GM23248 (cell line): ENCODE measurements at regions not wholly inside any gene's neighbourhood (a gene's known extent, or its start where the extent isn't known, plus 50 kb on each side); places are given as distances from the start of the nearest gene placed in this dataset.
A peak's percentile ranks its signal among the peaks of the same experiment; 100 is the strongest.

ENCODE experiments used
- DNase-seq: peaks from one replicate; pipeline ENCODE4 v3.0.0-alpha.2; 2015
- H2AFZ ChIP-seq: fragments of 200-600 bp; sonication (generic); 2 replicates; pipeline ENCODE4 v1.6.1; 2016; ENCODE audit warnings: antibody characterized with exemption
- H3F3A ChIP-seq: fragments of 200-600 bp; sonication (generic); 2 replicates; pipeline ENCODE4 v1.6.1; 2016; ENCODE audit warnings: mild to moderate bottlenecking, antibody characterized with exemption, mixed run types; ENCODE audit not compliant: insufficient read depth
- H3K27ac ChIP-seq: fragments of 200-600 bp; sonication (generic); 2 replicates; pipeline ENCODE4 v1.5.1; 2016; ENCODE audit warnings: mild to moderate bottlenecking
- H3K27me3 ChIP-seq: fragments of 200-600 bp; sonication (generic); replicated peaks from 2 replicates; pipeline ENCODE4 v1.6.1; 2016; ENCODE audit warnings: mild to moderate bottlenecking; ENCODE audit not compliant: insufficient read depth
- H3K36me3 ChIP-seq: fragments of 200-600 bp; sonication (generic); 2 replicates; pipeline ENCODE4 v1.6.1; 2016; ENCODE audit warnings: low read depth, mild to moderate bottlenecking
- H3K4me1 ChIP-seq: fragments of 200-600 bp; sonication (generic); 2 replicates; pipeline ENCODE4 v1.6.1; 2016; ENCODE audit warnings: mild to moderate bottlenecking; ENCODE audit not compliant: insufficient read depth
- H3K4me2 ChIP-seq: fragments of 200-600 bp; sonication (generic); one replicate; pipeline ENCODE4 v1.6.1; 2016; ENCODE audit warnings: mild to moderate bottlenecking; ENCODE audit not compliant: unreplicated experiment
- H3K4me3 ChIP-seq: fragments of 200-600 bp; sonication (generic); 2 replicates; pipeline ENCODE4 v1.5.1; 2016; ENCODE audit warnings: mild to moderate bottlenecking
- H3K79me2 ChIP-seq: fragments of 200-600 bp; sonication (generic); 2 replicates; pipeline ENCODE4 v1.6.1; 2016; ENCODE audit warnings: mild to moderate bottlenecking; ENCODE audit not compliant: insufficient read depth
- H3K9ac ChIP-seq: fragments of 200-600 bp; sonication (generic); 2 replicates; pipeline ENCODE4 v1.6.1; 2016; ENCODE audit warnings: mild to moderate bottlenecking
- H3K9me2 ChIP-seq: fragments of 200-600 bp; sonication (generic); 2 replicates; pipeline ENCODE4 v1.6.1; 2016; ENCODE audit warnings: mixed run types, mild to moderate bottlenecking, moderate library complexity; ENCODE audit not compliant: insufficient read depth
- H3K9me3 ChIP-seq: fragments of 200-600 bp; sonication (generic); one replicate; pipeline ENCODE4 v1.6.1; 2017; ENCODE audit warnings: low read depth
- H4K20me1 ChIP-seq: fragments of 200-600 bp; sonication (generic); 2 replicates; pipeline ENCODE4 v1.6.0; 2016; ENCODE audit not compliant: insufficient read depth
- EZH2 ChIP-seq: fragments of 200-600 bp; sonication (generic); IDR thresholded peaks from 2 replicates; pipeline ENCODE4 v1.6.1; 2018; ENCODE audit warnings: antibody characterized with exemption, mild to moderate bottlenecking; ENCODE audit not compliant: insufficient read depth, poor library complexity, severe bottlenecking
- EZH2phosphoT487 ChIP-seq: fragments of 200-600 bp; sonication (generic); IDR thresholded peaks from 2 replicates; pipeline ENCODE4 v1.6.1; 2018; ENCODE audit warnings: antibody characterized with exemption, moderate library complexity, mild to moderate bottlenecking, low read depth; ENCODE audit not compliant: insufficient read depth
- WGBS, 2 experiments: methylation state at CpG; one replicate each; pipeline ENCODE4 v1.1.6; 2015 to 2017; ENCODE audit warnings: low lambda C conversion rate in 2 of 2, low coverage in 1 of 2; ENCODE audit errors: missing lambda C conversion rate in 2 of 2; 5-methylcytosine and 5-hydroxymethylcytosine counted together
- in situ Hi-C: fragments of 300-500 bp; cut with MboI; formaldehyde crosslinking; loops from 2 replicates; pipeline ENCODE4 v1.15.0; 2020

DNA sequence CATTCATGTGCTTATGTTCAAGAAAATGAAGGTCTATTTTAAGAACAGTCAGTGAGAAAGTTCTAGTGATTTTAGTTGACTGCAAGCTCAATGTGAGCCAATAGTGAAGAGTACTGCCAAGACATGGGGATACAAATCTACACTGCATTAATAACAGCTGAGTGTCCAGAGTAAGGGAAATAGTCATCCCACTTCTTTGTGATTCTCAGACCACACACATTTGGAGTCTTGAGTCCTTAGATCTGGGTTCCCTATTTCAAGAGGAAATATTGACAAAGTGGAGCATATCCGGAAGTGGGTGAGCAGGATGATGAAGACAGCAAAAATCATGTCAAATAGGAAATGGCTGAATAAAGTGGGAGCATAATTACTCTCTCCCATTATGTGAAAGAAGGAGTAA is 171.1 kb downstream of the LARP7 start:
- 0 out of 2 replicates have a peak overlapping the region, but pooled peaks have one; percentile 7 for H2AFZ ChIP-seq
- peak; percentile 35 for DNase-seq
- in situ Hi-C loops: no loop called here

DNA sequence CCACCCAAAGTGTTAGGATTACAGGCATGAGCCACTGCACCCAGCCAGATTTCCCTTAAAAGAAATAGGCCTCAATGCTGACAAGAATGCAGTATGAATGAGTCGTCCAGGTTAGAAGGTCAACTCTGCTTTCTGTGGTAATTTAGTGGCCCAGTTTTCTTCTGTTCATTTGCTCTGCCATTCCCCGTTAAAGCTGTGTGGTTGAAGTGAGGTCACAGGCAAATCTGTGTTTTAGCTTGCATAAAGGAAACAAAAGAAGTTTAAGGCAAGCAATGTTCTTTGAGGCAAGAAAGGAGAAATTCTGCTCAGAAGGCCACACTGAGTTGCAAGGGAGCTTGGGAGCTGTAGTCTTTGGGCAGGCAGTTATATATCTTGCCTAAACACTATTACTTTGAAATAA is 176.8 kb downstream of the LARP7 start:
- peaks cover 10% of the 10 kb centered on the region for H3K4me1 ChIP-seq
- H3K36me3 ChIP-seq: no peaks in the 10 kb centered on the region
- no peak overlapping the region for H3K4me3 ChIP-seq
- in situ Hi-C loops: no loop called here
- H4K20me1 ChIP-seq: no peaks in the 10 kb centered on the region
- H3K79me2 ChIP-seq: no peaks in the 10 kb centered on the region
- TF ChIP-seq EZH2: no peak
- TF ChIP-seq EZH2phosphoT487: no peak
- no peaks in the 10 kb centered on the region for H3K9me2 ChIP-seq
- 38 to 47% methylated on average over 2 of the region's 2 CpGs for WGBS, 2 experiments
- no peaks in the 10 kb centered on the region for H3K27me3 ChIP-seq
- no peaks in the 10 kb centered on the region for H3K9me3 ChIP-seq
- no peak overlapping the region for H3K9ac ChIP-seq
- peak; percentile 77 for DNase-seq
- peak overlapping the region; percentile 36; the same call in 1 of the 2 replicates for H2AFZ ChIP-seq
- H3K4me2 ChIP-seq: no peak overlapping the region
- peaks cover 8% of the 10 kb centered on the region; the same call in 1 of the 2 replicates for H3F3A ChIP-seq
- H3K27ac ChIP-seq: peak overlapping the region; percentile 33

More for the DNA sequence above, 171.1 kb downstream of the LARP7 start:
- no peaks in the 10 kb centered on the region for H4K20me1 ChIP-seq
- no peaks in the 10 kb centered on the region for H3K79me2 ChIP-seq
- H3K4me2 ChIP-seq: no peak overlapping the region
- TF ChIP-seq EZH2phosphoT487 (no peak), EZH2 (no peak)
- H3K4me3 ChIP-seq: no peak overlapping the region
- no peaks in the 10 kb centered on the region for H3K27me3 ChIP-seq
- no peak overlapping the region for H3K9ac ChIP-seq
- 6 to 12% methylated on average over 1 of the region's 1 CpG for WGBS, 2 experiments
- H3K27ac ChIP-seq: no peak overlapping the region
- no peaks in the 10 kb centered on the region for H3K9me2 ChIP-seq
- no peaks in the 10 kb centered on the region for H3K9me3 ChIP-seq
- H3K36me3 ChIP-seq: no peaks in the 10 kb centered on the region
- no peaks in the 10 kb centered on the region for H3K4me1 ChIP-seq
- H3F3A ChIP-seq: no peaks in the 10 kb centered on the region

DNA sequence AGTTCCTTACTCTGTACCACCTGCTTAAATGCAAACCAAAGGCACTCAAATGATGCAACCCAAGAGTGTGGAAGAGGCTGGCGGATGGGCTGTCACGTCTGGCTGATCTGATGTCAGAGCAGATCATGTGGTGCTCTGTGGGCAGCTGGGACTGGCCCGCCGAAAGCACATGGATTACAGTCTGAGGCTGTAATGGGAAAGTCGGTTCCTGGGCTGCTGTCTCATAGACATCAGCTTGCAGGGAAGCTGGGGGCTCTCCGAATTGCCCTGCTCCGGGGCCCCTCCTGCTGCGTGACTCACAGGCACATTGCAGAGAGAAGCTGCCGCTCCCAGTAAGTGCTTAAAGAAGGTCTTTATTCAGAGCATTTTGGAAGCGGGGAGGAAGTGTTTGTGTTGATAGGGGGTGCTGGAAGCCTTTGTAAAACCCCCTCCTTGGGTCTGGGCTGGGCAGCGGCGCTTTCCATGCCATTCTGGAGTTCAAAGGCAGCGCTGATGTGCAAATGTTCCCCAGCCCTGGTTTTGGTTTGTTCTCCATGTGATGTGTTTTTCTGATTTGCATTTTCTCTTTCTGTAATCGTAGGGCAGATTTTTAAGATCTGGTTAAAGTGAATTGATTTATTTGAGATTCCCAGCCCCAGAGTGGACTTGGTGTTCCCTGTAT is 181.1 kb downstream of the LARP7 start:
- Histone ChIP-seq H4K20me1 (no peaks in the 10 kb centered on the region), H3K79me2 (no peaks in the 10 kb centered on the region), H3K9me3 (no peaks in the 10 kb centered on the region), H3K4me3 (peak overlapping the region; percentile 79), H3K36me3 (no peaks in the 10 kb centered on the region), H2AFZ (peak overlapping the region; percentile 92), H3K27me3 (no peaks in the 10 kb centered on the region), H3F3A (peaks cover 13% of the 10 kb centered on the region; the same call in 1 of the 2 replicates), H3K9me2 (no peaks in the 10 kb centered on the region), H3K4me1 (peaks cover 12% of the 10 kb centered on the region), H3K27ac (peak overlapping the region; percentile 75), H3K4me2 (peak overlapping the region; percentile 98), H3K9ac (peak overlapping the region; percentile 88)
- DNase-seq: peak; percentile 96
- in situ Hi-C loops: no loop called here
- TF ChIP-seq EZH2: no peak
- 1 to 2% methylated on average over 14 of the region's 14 CpGs for WGBS, 2 experiments

DNA sequence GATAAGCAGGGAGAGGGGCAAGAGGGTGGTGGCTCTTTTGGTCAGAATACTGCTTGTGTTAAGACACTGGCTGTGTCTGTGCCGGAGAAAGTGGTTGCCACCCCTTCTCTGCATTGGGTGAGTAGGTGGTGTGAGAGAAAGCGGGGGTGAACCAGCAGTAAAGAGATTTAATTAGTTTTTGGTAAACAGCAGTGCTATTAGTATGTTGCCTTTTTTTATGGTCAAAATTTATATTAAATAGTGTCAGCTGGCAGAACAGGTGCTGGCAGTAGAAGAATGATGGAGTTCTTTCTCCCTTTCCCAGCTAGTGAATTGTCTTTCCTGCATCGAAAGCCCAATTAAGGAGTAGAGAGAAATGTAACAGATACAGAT is 181.6 kb downstream of the LARP7 start:
- Histone ChIP-seq H3F3A (peaks cover 12% of the 10 kb centered on the region; the same call in 1 of the 2 replicates), H4K20me1 (no peaks in the 10 kb centered on the region), H3K9me3 (no peaks in the 10 kb centered on the region), H3K36me3 (no peaks in the 10 kb centered on the region), H3K27me3 (no peaks in the 10 kb centered on the region), H3K79me2 (no peaks in the 10 kb centered on the region), H2AFZ (peak overlapping the region; percentile 92), H3K4me3 (peak overlapping the region; percentile 79), H3K9me2 (no peaks in the 10 kb centered on the region), H3K27ac (peak overlapping the region; percentile 75), H3K4me1 (peaks cover 10% of the 10 kb centered on the region), H3K4me2 (peak overlapping the region; percentile 98), H3K9ac (peak overlapping the region; percentile 88)
- in situ Hi-C loops: no loop called here
- 5 to 9% methylated on average over 3 of the region's 3 CpGs for WGBS, 2 experiments
- DNase-seq: peak; percentile 44
- TF ChIP-seq EZH2phosphoT487 (no peak), EZH2 (no peak)
